ENCODE measurements at regions not wholly inside any gene's neighbourhood (a gene's known extent, or its start where the extent isn't known, plus 50 kb on each side); places are given as distances from the start of the nearest gene placed in this dataset.

GRCh38 chr6:150661216-150662007, 61.7 kb downstream of the PLEKHG1 start:
- Histone ChIP-seq H3K27me3 (ENCODE audit: control insufficient read depth in 1 of 2, insufficient read depth in 2 of 2, low read length in 2 of 2) (no peaks in the 10 kb centered on the region), H2AFZ (ENCODE audit: low read length) (no peak overlapping the region), H3K4me1 (ENCODE audit: insufficient read depth, low read length) (no peaks in the 10 kb centered on the region), H3K36me3 (replicated peaks in 1 of 2; ENCODE audit: control insufficient read depth in 1 of 2, insufficient read depth in 2 of 2, low read length in 2 of 2) (no peaks in the 10 kb centered on the region), H3K79me2 (ENCODE audit: insufficient read depth, low read length) (no peaks in the 10 kb centered on the region), H4K20me1 (ENCODE audit: insufficient read depth, low read length) (no peaks in the 10 kb centered on the region), H3K4me2 (ENCODE audit: low read depth, low read length) (no peak overlapping the region), H3K27ac (ENCODE audit: extremely low read length, insufficient read depth, low read length) (no peak overlapping the region), H3K9ac (ENCODE audit: insufficient read depth, low read depth, low read length) (no peak overlapping the region), H3K9me3 (ENCODE audit: low read length) (no peaks in the 10 kb centered on the region), H3K4me3 (replicated peaks in 1 of 3; ENCODE audit: insufficient read depth in 1 of 3, low read depth in 2 of 3, low read length in 3 of 3) (no peak overlapping the region)
- POLR2A ChIA-PET = no interaction called here
- DNase-seq (ENCODE audit: low spot score) (no peak), ATAC-seq (no peak), FAIRE-seq (no peak)
- intact Hi-C loops (cut with micrococcal nuclease; ENCODE audit: unreplicated experiment) = no loop called here
- TF ChIP-seq NCOA1 (CRISPR knock-in tag; IDR thresholded peaks at IDR 0.05) (no peak), PREB (CRISPR knock-in tag; IDR thresholded peaks at IDR 0.05) (no peak), GLMP (CRISPR knock-in tag; IDR thresholded peaks at IDR 0.05; ENCODE audit: borderline replicate concordance) (no peak), TBP (CRISPR knock-in tag; IDR thresholded peaks at IDR 0.05) (no peak), ZFX (CRISPR knock-in tag; IDR thresholded peaks at IDR 0.05; ENCODE audit: low read depth) (no peak)
- no TSS peak for BruUV-seq (replicated peaks)
- CTCF ChIA-PET (ENCODE audit: low intra/inter-chr PET ratio, low total read pairs) = no interaction called here
- in situ Hi-C loops (cut with HindIII; ENCODE audit: extremely low pct_ligation_motif_present, low pct_unique_long_range_greater_than_20kb) = no loop called here
- 33% methylated on average over 4 of the region's 4 CpGs for whole genome bisulfite sequencing (ENCODE audit: low lambda C conversion rate)

- Histone ChIP-seq H3K4me1 (ENCODE audit: insufficient read depth, low read length) (peaks cover under 1% of the 10 kb centered on the region; the same call in 1 of the 2 replicates), H3K27me3 (ENCODE audit: control insufficient read depth in 1 of 2, insufficient read depth in 2 of 2, low read length in 2 of 2) (no peaks in the 10 kb centered on the region), H3K36me3 (replicated peaks in 1 of 2; ENCODE audit: control insufficient read depth in 1 of 2, insufficient read depth in 2 of 2, low read length in 2 of 2) (no peaks in the 10 kb centered on the region), H3K9ac (ENCODE audit: insufficient read depth, low read depth, low read length) (no peak overlapping the region), H3K79me2 (ENCODE audit: insufficient read depth, low read length) (no peaks in the 10 kb centered on the region), H3K4me2 (ENCODE audit: low read depth, low read length) (no peak overlapping the region), H3K4me3 (replicated peaks in 1 of 3; ENCODE audit: insufficient read depth in 1 of 3, low read depth in 2 of 3, low read length in 3 of 3) (no peak overlapping the region), H3K9me3 (ENCODE audit: low read length) (no peaks in the 10 kb centered on the region), H2AFZ (ENCODE audit: low read length) (no peak overlapping the region), H3K27ac (ENCODE audit: extremely low read length, insufficient read depth, low read length) (no peak overlapping the region), H4K20me1 (ENCODE audit: insufficient read depth, low read length) (no peaks in the 10 kb centered on the region)
- ATAC-seq (no peak), DNase-seq (ENCODE audit: low spot score) (no peak), FAIRE-seq (no peak)
- in situ Hi-C loops (cut with HindIII; ENCODE audit: extremely low pct_ligation_motif_present, low pct_unique_long_range_greater_than_20kb) (no loop called here), intact Hi-C loops (cut with micrococcal nuclease; ENCODE audit: unreplicated experiment) (no loop called here)
- ChIA-PET POLR2A (no interaction called here), CTCF (ENCODE audit: low intra/inter-chr PET ratio, low total read pairs) (no interaction called here)
- BruUV-seq (replicated peaks) = no TSS peak
- WGBS (ENCODE audit: low lambda C conversion rate) = 10% methylated on average over 5 of the region's 5 CpGs
- TF ChIP-seq ISX (CRISPR knock-in tag; conservative IDR thresholded peaks at IDR 0.05) = no peak
- no peak for TF ChIP-seq PREB (CRISPR knock-in tag; IDR thresholded peaks at IDR 0.05)
- no peak for TF ChIP-seq ZBTB7A (CRISPR knock-in tag; IDR thresholded peaks at IDR 0.05)
- no peak for TF ChIP-seq ZNF773 (CRISPR knock-in tag; IDR thresholded peaks at IDR 0.05; ENCODE audit: borderline replicate concordance)
- TF ChIP-seq GATAD2A (CRISPR knock-in tag; IDR thresholded peaks at IDR 0.05) = no peak
- TF ChIP-seq TMF1 (CRISPR knock-in tag; IDR thresholded peaks at IDR 0.05; ENCODE audit: low read depth) = no peak
- no peak for TF ChIP-seq GTF2F1 (IDR thresholded peaks at IDR 0.05; ENCODE audit: low read length)
- peak; percentile 34; the same call in 1 of the 2 replicates for TF ChIP-seq NR2F2 (IDR thresholded peaks at IDR 0.05; ENCODE audit: borderline replicate concordance, low read depth)
- peak in 1 of 2 experiments; percentile 40; a peak in 1 of 4 replicates for TF ChIP-seq NR2F1 (CRISPR knock-in tag; IDR thresholded peaks at IDR 0.05)
- no peak for TF ChIP-seq KLF15 (CRISPR knock-in tag; IDR thresholded peaks at IDR 0.05; ENCODE audit: borderline replicate concordance)
- TF ChIP-seq SP2 (CRISPR knock-in tag; IDR thresholded peaks at IDR 0.05) = no peak
- TF ChIP-seq ZNF431 (CRISPR knock-in tag; IDR thresholded peaks at IDR 0.05; ENCODE audit: borderline replicate concordance, low read depth) = no peak
- no peak for TF ChIP-seq MXD4 (CRISPR knock-in tag; IDR thresholded peaks at IDR 0.05)
Observed at GRCh38 chr6:150662814-150663213, 63.1 kb downstream of the PLEKHG1 start.

All from HepG2 (cell line).